Neuron (in vitro differentiated cells): ENCODE measurements at regions not wholly inside any gene's neighbourhood (a gene's known extent, or its start where the extent isn't known, plus 50 kb on each side); places are given as distances from the start of the nearest gene placed in this dataset.

Experiments used
- H2AFZ ChIP-seq: one replicate; pipeline ENCODE4 v1.6.1; 2013; ENCODE audit warnings: low read depth, mild to moderate bottlenecking, inconsistent platforms, low read length, moderate library complexity
- H3K27me3 ChIP-seq: one replicate; pipeline ENCODE4 v1.6.1; 2013; ENCODE audit warnings: low read length; ENCODE audit not compliant: insufficient read depth
- H3K36me3 ChIP-seq: one replicate; pipeline ENCODE4 v1.6.1; 2013; ENCODE audit warnings: low read length; ENCODE audit not compliant: insufficient read depth
- H3K4me1 ChIP-seq: one replicate; pipeline ENCODE4 v1.6.1; 2013; ENCODE audit warnings: low read length; ENCODE audit not compliant: insufficient read depth
- H3K4me3 ChIP-seq: 2 replicates; pipeline ENCODE4 v1.5.1; 2013; ENCODE audit warnings: mild to moderate bottlenecking, low read length, moderate library complexity
- H3K9me3 ChIP-seq: one replicate; pipeline ENCODE4 v1.6.1; 2013; ENCODE audit warnings: low read length

DNA sequence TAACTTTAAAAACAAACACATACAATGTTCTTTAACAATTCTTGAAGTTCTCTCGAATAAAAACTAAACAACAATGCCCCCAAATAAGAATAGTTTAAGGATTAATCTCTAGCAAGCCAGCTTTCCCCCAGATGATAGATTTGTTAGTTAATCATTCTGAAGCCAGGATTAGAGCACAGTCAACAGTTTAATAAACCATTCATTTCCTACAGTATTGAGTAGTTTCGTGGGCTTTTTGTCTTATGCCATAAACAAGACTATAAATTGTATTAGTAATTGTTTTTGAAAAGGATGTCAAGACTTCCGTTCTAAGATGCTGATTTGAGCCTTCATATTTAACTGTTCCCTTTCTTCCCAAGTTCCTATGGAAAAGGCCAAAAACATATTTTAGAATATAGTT, 136.6 kb downstream of the PIK3R1 start:
- Histone ChIP-seq H3K9me3 (no peaks in the 10 kb centered on the region), H3K4me1 (peaks cover 3% of the 10 kb centered on the region), H2AFZ (no peak overlapping the region), H3K4me3 (no peak overlapping the region), H3K27me3 (no peaks in the 10 kb centered on the region), H3K36me3 (no peaks in the 10 kb centered on the region)

DNA sequence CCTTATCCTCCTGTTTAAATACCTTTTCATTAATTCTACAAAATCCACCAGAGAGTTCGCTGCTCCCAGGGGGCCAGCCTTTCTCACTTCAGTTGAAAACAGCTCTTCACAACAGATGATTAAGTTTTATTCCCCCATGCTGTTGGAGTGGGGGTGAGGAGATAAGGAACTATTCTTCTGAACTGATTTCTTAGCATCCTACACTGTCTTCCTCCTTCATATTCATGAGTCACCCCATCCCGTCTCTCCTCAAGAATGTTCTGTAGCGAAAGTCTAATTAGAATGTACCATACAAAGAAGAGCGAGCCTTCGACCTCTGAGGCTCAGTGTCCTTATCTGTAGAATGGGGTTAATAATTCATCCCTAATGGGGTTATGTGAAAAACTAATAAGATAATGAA, 138.0 kb downstream of the PIK3R1 start:
- H3K9me3 ChIP-seq = no peaks in the 10 kb centered on the region
- H3K27me3 ChIP-seq = no peaks in the 10 kb centered on the region
- H2AFZ ChIP-seq = no peak overlapping the region
- H3K36me3 ChIP-seq = no peaks in the 10 kb centered on the region
- H3K4me1 ChIP-seq = peaks cover 3% of the 10 kb centered on the region
- no peak overlapping the region for H3K4me3 ChIP-seq

DNA sequence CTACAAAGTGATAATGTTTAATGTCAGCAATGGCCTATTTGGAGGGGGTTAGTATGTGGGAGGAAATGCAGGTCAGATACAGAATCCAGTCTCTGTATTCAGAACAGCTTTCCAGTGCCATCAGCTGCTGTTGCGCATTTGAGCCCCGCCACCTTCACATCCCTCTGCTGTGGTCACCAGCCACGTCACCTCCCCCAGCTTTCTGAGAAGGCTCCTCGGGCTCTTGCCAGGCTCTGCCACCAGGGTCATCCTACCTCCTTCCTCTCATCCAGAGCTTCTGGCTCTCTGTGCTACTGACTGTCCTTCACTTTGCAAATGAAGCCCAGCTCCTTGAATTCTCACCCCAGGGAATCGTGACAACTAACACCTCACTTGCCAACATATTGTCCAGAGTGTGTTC, 138.8 kb downstream of the PIK3R1 start:
- peaks cover 3% of the 10 kb centered on the region for H3K4me1 ChIP-seq
- no peaks in the 10 kb centered on the region for H3K27me3 ChIP-seq
- H2AFZ ChIP-seq = no peak overlapping the region
- no peaks in the 10 kb centered on the region for H3K9me3 ChIP-seq
- H3K36me3 ChIP-seq = no peaks in the 10 kb centered on the region
- no peak overlapping the region for H3K4me3 ChIP-seq

DNA sequence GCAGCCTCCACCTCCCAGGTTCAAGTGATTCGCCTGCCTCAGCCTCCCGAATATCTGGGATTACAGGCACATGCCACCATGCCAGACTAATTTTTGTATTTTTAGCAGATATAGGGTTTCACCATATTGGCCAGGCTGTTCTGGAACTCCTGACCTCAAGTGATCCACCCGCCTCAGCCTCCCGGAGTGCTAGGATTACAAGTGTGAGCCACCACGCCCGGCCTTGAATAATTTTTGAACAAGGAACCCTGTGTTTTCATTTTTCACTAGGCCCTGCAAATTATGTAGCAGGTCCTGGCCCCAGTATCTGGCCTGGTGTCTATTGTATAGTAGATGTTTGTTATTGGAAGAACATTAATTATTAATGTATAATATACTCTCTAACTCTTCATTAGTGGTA, 140.7 kb downstream of the PIK3R1 start:
- Histone ChIP-seq H3K27me3 (no peaks in the 10 kb centered on the region), H3K4me3 (no peak overlapping the region), H3K9me3 (no peaks in the 10 kb centered on the region), H2AFZ (no peak overlapping the region), H3K36me3 (no peaks in the 10 kb centered on the region), H3K4me1 (peaks cover 3% of the 10 kb centered on the region)

DNA sequence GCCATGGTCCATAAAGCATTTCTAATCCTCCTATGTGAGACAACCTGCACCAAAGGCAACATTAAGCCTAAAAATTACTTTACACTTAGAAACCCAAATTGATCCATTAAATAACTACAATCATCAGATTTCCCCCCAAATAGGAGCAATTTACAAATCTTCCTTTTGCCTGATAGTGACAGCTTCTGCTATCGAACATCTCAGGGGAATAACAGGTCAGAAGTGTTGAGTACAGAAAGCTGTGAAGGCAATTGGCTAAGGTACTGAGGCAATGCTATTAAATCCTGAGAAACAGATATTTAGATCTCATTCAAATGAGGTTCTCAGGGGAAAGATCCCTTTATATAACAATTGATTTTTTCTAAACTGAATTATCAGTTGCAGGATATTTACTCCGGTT, 141.1 kb downstream of the PIK3R1 start:
- Histone ChIP-seq H3K4me1 (peaks cover 3% of the 10 kb centered on the region), H3K27me3 (no peaks in the 10 kb centered on the region), H3K36me3 (no peaks in the 10 kb centered on the region), H3K4me3 (no peak overlapping the region), H3K9me3 (no peaks in the 10 kb centered on the region), H2AFZ (no peak overlapping the region)

DNA sequence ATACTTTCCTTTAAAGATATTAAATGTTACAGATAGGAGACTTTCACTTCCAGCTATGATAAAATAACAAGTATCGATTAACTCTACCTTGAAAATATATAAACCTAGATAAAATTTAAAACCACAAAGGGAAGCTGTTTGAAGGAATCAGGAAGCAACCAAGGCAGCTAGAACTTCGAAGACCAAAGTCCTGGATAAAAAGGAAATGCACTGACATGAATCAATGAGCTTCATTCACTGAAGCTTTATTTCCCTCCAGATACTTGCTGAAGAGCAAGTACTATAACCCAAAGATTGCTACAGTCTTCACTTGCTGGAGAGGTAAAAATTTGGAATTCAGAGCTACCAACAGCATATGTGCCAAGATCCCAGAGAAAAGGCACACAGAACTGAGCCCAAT, 144.1 kb downstream of the PIK3R1 start:
- Histone ChIP-seq H2AFZ (no peak overlapping the region), H3K4me1 (no peaks in the 10 kb centered on the region), H3K9me3 (no peaks in the 10 kb centered on the region), H3K36me3 (no peaks in the 10 kb centered on the region), H3K4me3 (no peak overlapping the region), H3K27me3 (no peaks in the 10 kb centered on the region)

DNA sequence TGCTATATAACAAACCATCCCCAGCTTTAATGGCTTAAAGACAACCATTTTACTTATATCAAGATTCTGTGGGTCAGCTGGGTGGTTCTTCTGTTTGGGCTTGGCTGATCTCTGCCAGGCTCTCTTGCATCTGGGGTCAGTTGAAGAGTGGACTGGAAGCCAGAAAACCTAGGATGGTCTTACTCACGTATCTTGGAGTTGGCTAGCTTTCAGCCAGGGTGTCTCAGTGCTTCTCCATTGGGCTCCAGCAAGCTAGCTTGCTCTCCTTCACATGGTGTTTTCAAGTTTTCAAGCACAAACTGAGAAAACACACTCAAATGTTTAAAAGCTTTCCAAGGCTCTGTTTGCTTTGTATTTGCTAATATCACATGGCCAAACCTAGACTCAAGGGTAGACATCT, 146.8 kb downstream of the PIK3R1 start:
- Histone ChIP-seq H3K4me1 (no peaks in the 10 kb centered on the region), H3K36me3 (no peaks in the 10 kb centered on the region), H3K4me3 (no peak overlapping the region), H3K9me3 (no peaks in the 10 kb centered on the region), H2AFZ (no peak overlapping the region), H3K27me3 (no peaks in the 10 kb centered on the region)

DNA sequence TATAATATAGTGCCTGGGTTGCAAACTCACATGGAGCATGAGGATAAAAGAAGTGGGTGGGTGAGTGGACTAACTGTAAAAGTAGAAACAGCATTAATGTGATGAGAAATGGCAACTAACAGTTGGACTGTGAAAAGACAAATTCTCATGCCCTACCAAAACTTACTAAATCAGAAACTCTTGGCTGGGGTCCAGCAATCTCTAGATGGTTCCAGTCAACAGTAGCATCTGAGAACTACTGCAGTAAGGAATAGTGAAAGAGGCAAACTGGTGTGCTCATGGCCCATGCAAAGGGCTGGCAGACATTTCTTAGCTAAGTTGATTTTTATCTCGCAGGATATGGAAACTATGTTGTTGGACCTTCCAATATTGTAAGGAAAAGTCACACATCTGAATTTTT, 150.3 kb downstream of the PIK3R1 start:
- Histone ChIP-seq H3K27me3 (no peaks in the 10 kb centered on the region), H3K4me1 (no peaks in the 10 kb centered on the region)

DNA sequence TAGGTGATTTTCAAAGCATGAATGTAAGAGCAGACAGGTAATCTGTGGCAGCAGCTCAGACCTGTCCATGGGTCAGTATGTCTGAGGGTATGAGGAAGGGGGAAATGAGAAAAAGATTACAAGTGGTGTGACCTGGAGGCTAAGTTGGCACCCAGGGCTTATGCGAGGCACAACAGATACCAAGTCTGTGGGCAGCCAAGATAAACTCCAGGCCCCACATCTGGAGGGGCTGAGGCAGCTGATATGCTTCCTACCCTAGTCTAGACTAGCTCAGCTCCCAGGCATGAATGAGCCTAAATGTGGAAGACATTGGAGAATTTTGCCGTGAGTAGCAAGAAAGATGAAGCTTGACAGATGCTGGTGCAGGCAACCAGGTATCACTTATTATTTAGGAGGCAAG, 151.7 kb downstream of the PIK3R1 start:
- Histone ChIP-seq H3K4me1 (no peaks in the 10 kb centered on the region), H2AFZ (no peak overlapping the region), H3K9me3 (no peaks in the 10 kb centered on the region), H3K27me3 (no peaks in the 10 kb centered on the region), H3K36me3 (no peaks in the 10 kb centered on the region), H3K4me3 (no peak overlapping the region)

More for the DNA sequence above, 150.3 kb downstream of the PIK3R1 start:
- Histone ChIP-seq H3K36me3 (no peaks in the 10 kb centered on the region), H3K4me3 (no peak overlapping the region), H2AFZ (no peak overlapping the region), H3K9me3 (no peaks in the 10 kb centered on the region)

DNA sequence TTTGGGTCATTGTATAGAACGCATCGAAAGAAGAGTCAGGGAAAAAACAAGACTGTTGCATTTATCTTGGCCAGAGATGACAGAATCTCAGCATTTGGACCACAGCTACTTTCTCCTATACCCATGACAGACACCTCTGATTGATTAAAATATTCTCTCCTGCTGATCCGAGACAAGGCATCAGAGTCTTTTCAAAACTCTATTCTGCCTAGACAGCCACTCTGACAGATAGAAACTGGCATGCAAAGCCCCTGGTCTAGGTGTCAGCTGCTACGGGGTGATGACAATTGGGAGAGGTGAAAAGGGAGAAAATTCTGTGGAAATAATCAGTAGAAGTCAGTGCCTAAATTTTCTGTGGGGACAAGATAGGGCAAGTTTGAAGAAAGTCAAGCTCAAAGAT, 152.2 kb downstream of the PIK3R1 start:
- Histone ChIP-seq H3K4me1 (no peaks in the 10 kb centered on the region), H3K27me3 (no peaks in the 10 kb centered on the region), H2AFZ (no peak overlapping the region), H3K9me3 (no peaks in the 10 kb centered on the region), H3K4me3 (no peak overlapping the region), H3K36me3 (no peaks in the 10 kb centered on the region)

DNA sequence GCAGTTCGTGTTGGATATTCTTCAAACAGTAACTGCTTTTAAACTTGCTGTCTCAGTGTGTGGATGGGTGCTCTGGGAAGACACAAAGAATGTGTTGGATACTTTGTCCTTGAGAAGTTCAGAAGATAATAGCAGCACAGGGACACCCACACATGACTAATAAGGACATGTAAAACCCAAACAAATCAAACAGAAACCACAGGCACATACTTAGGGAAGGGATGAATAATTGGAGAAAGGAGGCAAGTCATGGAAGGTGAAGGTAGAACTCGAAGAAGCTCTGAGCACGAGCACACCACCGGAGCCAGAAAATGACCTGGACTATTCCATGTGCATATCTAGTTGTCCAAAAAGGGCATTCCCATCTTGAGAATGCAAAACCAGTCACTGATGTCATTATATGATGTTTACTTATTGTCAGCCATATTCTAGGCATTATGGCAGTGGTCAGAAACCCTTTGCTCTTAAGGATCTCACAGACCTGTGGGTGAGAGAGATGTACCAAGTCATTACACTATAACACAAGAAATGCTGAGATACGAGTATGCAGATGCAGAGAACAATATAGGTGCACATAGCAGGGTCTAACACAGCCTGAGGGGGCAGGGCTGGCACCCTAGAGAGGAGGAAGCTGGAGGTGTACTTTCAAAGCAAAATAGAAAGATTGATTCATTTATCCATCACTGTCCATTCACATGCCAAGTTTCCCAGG, 152.9 kb downstream of the PIK3R1 start:
- no peak overlapping the region for H2AFZ ChIP-seq
- H3K4me1 ChIP-seq = no peaks in the 10 kb centered on the region
- no peak overlapping the region for H3K4me3 ChIP-seq
- H3K27me3 ChIP-seq = no peaks in the 10 kb centered on the region
- H3K9me3 ChIP-seq = no peaks in the 10 kb centered on the region
- H3K36me3 ChIP-seq = no peaks in the 10 kb centered on the region

DNA sequence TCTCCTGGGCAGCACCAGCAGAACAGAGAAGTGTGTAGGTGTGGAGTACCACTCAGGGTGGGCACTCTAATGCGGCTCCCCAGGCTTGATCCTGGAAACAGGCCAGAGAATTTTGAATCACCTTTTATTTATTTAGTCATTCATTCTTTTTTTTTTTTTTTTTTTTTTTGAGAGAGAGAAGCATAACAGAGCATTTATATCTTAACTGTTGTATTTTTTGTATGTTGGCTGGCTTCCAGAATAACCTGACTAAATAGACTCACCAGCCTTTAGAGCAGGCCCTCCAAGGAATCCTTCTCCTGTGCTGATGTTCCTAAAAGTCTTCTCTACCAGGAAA, 153.4 kb downstream of the PIK3R1 start:
- Histone ChIP-seq H3K4me1 (no peaks in the 10 kb centered on the region), H2AFZ (no peak overlapping the region)

DNA sequence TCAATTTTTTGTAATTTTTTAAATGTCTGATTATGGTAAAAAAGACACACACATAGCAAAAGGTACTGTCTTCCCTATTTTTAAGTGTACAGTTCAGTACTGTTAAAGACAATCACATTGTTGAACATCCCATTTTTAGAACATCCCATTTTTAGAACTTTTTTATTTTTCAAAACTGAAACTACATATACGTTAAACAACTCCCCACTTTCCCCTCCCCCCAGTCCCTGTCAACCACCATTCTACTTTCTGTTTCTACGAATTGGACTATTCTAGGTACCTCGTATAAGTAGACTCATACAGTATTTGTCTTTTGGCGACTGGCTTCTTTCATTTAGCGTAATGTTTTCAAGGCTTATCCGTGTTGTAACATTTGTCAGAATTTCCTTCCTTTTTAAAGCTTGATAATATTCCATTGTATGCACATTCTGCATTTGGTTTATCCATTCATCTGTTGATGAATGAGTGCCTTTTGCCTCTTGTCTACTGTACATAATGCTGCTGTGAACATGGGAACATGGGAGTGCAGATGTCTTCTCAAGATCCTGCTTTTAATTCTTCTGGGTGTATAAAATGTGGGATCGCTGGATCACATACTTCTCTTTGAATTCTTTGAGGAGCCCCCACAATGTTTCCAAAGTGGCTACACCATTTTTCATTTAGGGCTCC, 154.0 kb downstream of the PIK3R1 start:
- no peak overlapping the region for H3K4me3 ChIP-seq
- no peaks in the 10 kb centered on the region for H3K9me3 ChIP-seq
- no peaks in the 10 kb centered on the region for H3K27me3 ChIP-seq
- H2AFZ ChIP-seq = no peak overlapping the region
- no peaks in the 10 kb centered on the region for H3K36me3 ChIP-seq
- no peaks in the 10 kb centered on the region for H3K4me1 ChIP-seq

More for the DNA sequence above, 153.4 kb downstream of the PIK3R1 start:
- Histone ChIP-seq H3K4me3 (no peak overlapping the region), H3K27me3 (no peaks in the 10 kb centered on the region), H3K36me3 (no peaks in the 10 kb centered on the region), H3K9me3 (no peaks in the 10 kb centered on the region)

DNA sequence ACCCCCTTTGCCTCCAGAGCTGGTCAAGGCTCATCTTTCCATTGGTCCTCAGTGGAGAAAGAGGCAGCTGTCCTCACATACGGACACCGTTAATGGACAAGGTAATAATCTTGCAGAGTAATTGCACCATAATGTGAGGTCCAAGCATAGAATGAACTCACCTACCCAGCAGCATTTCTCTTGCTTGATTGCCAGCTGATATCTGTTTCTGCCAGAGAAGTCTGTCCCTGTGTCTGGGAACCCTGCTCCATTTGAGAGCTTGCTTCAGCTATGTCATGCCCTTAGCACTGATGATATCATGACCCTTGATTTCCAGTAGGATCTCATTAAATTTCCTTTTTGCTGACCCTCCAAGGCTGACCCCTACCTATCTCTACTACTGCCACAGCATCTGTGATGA, 154.6 kb downstream of the PIK3R1 start:
- Histone ChIP-seq H3K4me3 (no peak overlapping the region), H3K27me3 (no peaks in the 10 kb centered on the region), H2AFZ (no peak overlapping the region), H3K4me1 (no peaks in the 10 kb centered on the region), H3K9me3 (no peaks in the 10 kb centered on the region), H3K36me3 (no peaks in the 10 kb centered on the region)
